Activated T-cell treated with anti-CD3 and anti-CD28 coated beads, Interleukin-2, amount 50 U/mL, for 4 hours (primary cell): ENCODE measurements at regions not wholly inside any gene's neighbourhood (a gene's known extent, or its start where the extent isn't known, plus 50 kb on each side); places are given as distances from the start of the nearest gene placed in this dataset.

ENCODE experiments used
- ATAC-seq, 2 donors: fragments of 200-7000 bp; cut with Tn5 transposase; one replicate each; pipeline ENCODE4 v1.10.0; 2021
- DNase-seq: peaks from one replicate; pipeline ENCODE4 v3.0.0-alpha.2; 2020
- H3K27me3 Mint-ChIP-seq: one replicate; pipeline ENCODE4 v1.8.0; 2021; ENCODE audit warnings: low read depth, mixed read lengths
- H3K36me3 Mint-ChIP-seq: one replicate; pipeline ENCODE4 v1.8.0; 2022; ENCODE audit warnings: mixed read lengths; ENCODE audit not compliant: insufficient read depth
- H3K4me1 Mint-ChIP-seq: one replicate; pipeline ENCODE4 v1.8.0; 2021; ENCODE audit warnings: low read depth, mixed read lengths
- H3K4me3 Mint-ChIP-seq: one replicate; pipeline ENCODE4 v1.8.0; 2021; ENCODE audit warnings: mild to moderate bottlenecking, moderate library complexity, mixed read lengths
- H3K9me3 Mint-ChIP-seq: one replicate; pipeline ENCODE4 v1.8.0; 2021; ENCODE audit warnings: mixed read lengths

GRCh38 chr2:144081272-144081671 lies 438.6 kb downstream of the ZEB2 start:
- no peaks in the 10 kb centered on the region for H3K4me1 Mint-ChIP-seq
- ATAC-seq = no peak
- H3K27me3 Mint-ChIP-seq = no peaks in the 10 kb centered on the region
- DNase-seq = no peak
- H3K9me3 Mint-ChIP-seq = no peaks in the 10 kb centered on the region
- H3K36me3 Mint-ChIP-seq = peaks cover 5% of the 10 kb centered on the region
- no peak overlapping the region for H3K4me3 Mint-ChIP-seq

- Mint-ChIP-seq H3K4me3 (no peak overlapping the region), H3K36me3 (peaks cover 5% of the 10 kb centered on the region), H3K4me1 (no peaks in the 10 kb centered on the region), H3K9me3 (no peaks in the 10 kb centered on the region), H3K27me3 (no peaks in the 10 kb centered on the region)
- ATAC-seq = no peak
- DNase-seq = no peak
Measured at GRCh38 chr2:144079803-144080202, 440.1 kb downstream of the ZEB2 start.

- H3K9me3 Mint-ChIP-seq = no peaks in the 10 kb centered on the region
- H3K4me3 Mint-ChIP-seq = no peak overlapping the region
- no peaks in the 10 kb centered on the region for H3K4me1 Mint-ChIP-seq
Measured at GRCh38 chr2:144078802-144079724, 440.9 kb downstream of the ZEB2 start.

GRCh38 chr2:144078106-144078505 lies 441.8 kb downstream of the ZEB2 start:
- H3K4me1 Mint-ChIP-seq = no peaks in the 10 kb centered on the region
- ATAC-seq = no peak
- DNase-seq = no peak
- no peaks in the 10 kb centered on the region for H3K27me3 Mint-ChIP-seq
- no peaks in the 10 kb centered on the region for H3K9me3 Mint-ChIP-seq
- no peak overlapping the region for H3K4me3 Mint-ChIP-seq
- H3K36me3 Mint-ChIP-seq = peaks cover 3% of the 10 kb centered on the region

More at GRCh38 chr2:144078802-144079724, 440.9 kb downstream of the ZEB2 start:
- Mint-ChIP-seq H3K27me3 (no peaks in the 10 kb centered on the region), H3K36me3 (peaks cover 5% of the 10 kb centered on the region)
- no peak for ATAC-seq
- DNase-seq = no peak

GRCh38 chr2:144074450-144074849 lies 445.5 kb downstream of the ZEB2 start:
- Mint-ChIP-seq H3K27me3 (no peaks in the 10 kb centered on the region), H3K36me3 (peaks cover 5% of the 10 kb centered on the region), H3K4me3 (no peak overlapping the region), H3K4me1 (no peaks in the 10 kb centered on the region), H3K9me3 (no peaks in the 10 kb centered on the region)
- DNase-seq (no peak), ATAC-seq (no peak)

GRCh38 chr2:144071461-144071860 lies 448.5 kb downstream of the ZEB2 start:
- DNase-seq (no peak), ATAC-seq (no peak)
- no peak overlapping the region for H3K4me3 Mint-ChIP-seq
- no peaks in the 10 kb centered on the region for H3K4me1 Mint-ChIP-seq
- no peaks in the 10 kb centered on the region for H3K27me3 Mint-ChIP-seq
- H3K36me3 Mint-ChIP-seq = peaks cover 5% of the 10 kb centered on the region
- H3K9me3 Mint-ChIP-seq = no peaks in the 10 kb centered on the region

GRCh38 chr2:144067506-144067905 lies 452.4 kb downstream of the ZEB2 start:
- no peak for DNase-seq
- peaks cover 5% of the 10 kb centered on the region for H3K36me3 Mint-ChIP-seq
- no peak overlapping the region for H3K4me3 Mint-ChIP-seq
- H3K9me3 Mint-ChIP-seq = no peaks in the 10 kb centered on the region
- no peak for ATAC-seq
- H3K27me3 Mint-ChIP-seq = no peaks in the 10 kb centered on the region
- no peaks in the 10 kb centered on the region for H3K4me1 Mint-ChIP-seq

- ATAC-seq (no peak), DNase-seq (no peak)
- H3K4me1 Mint-ChIP-seq = no peaks in the 10 kb centered on the region
- no peak overlapping the region for H3K4me3 Mint-ChIP-seq
- no peaks in the 10 kb centered on the region for H3K9me3 Mint-ChIP-seq
- H3K27me3 Mint-ChIP-seq = no peaks in the 10 kb centered on the region
- H3K36me3 Mint-ChIP-seq = no peaks in the 10 kb centered on the region
Measured at GRCh38 chr2:144063602-144064001, 456.3 kb downstream of the ZEB2 start.

- no peaks in the 10 kb centered on the region for H3K27me3 Mint-ChIP-seq
- no peaks in the 10 kb centered on the region for H3K4me1 Mint-ChIP-seq
- H3K4me3 Mint-ChIP-seq = no peak overlapping the region
- ATAC-seq = no peak
- no peaks in the 10 kb centered on the region for H3K9me3 Mint-ChIP-seq
- H3K36me3 Mint-ChIP-seq = peaks cover 6% of the 10 kb centered on the region
- DNase-seq = no peak
Measured at GRCh38 chr2:144054911-144055310, 465.0 kb downstream of the ZEB2 start.

- no peak overlapping the region for H3K4me3 Mint-ChIP-seq
- DNase-seq = no peak
- peaks cover 6% of the 10 kb centered on the region for H3K36me3 Mint-ChIP-seq
- H3K27me3 Mint-ChIP-seq = no peaks in the 10 kb centered on the region
- H3K4me1 Mint-ChIP-seq = no peaks in the 10 kb centered on the region
- H3K9me3 Mint-ChIP-seq = no peaks in the 10 kb centered on the region
- ATAC-seq = no peak
Measured at GRCh38 chr2:144052083-144052482, 467.8 kb downstream of the ZEB2 start.

- H3K36me3 Mint-ChIP-seq = peaks cover 3% of the 10 kb centered on the region
- no peaks in the 10 kb centered on the region for H3K4me1 Mint-ChIP-seq
- no peak for ATAC-seq
- no peaks in the 10 kb centered on the region for H3K9me3 Mint-ChIP-seq
- no peak overlapping the region for H3K4me3 Mint-ChIP-seq
- DNase-seq = no peak
- H3K27me3 Mint-ChIP-seq = no peaks in the 10 kb centered on the region
Measured at GRCh38 chr2:144049137-144049536, 470.8 kb downstream of the ZEB2 start.

GRCh38 chr2:144048631-144049060 lies 471.3 kb downstream of the ZEB2 start:
- Mint-ChIP-seq H3K4me1 (no peaks in the 10 kb centered on the region), H3K4me3 (no peak overlapping the region), H3K27me3 (no peaks in the 10 kb centered on the region), H3K36me3 (peaks cover 3% of the 10 kb centered on the region), H3K9me3 (no peaks in the 10 kb centered on the region)
- ATAC-seq = no peak
- no peak for DNase-seq

GRCh38 chr2:144042751-144043150 lies 477.2 kb downstream of the ZEB2 start:
- Mint-ChIP-seq H3K36me3 (peaks cover 2% of the 10 kb centered on the region), H3K4me1 (peaks cover 1% of the 10 kb centered on the region), H3K27me3 (no peaks in the 10 kb centered on the region), H3K9me3 (no peaks in the 10 kb centered on the region), H3K4me3 (no peak overlapping the region)
- DNase-seq (no peak), ATAC-seq (no peak)

- no peak for ATAC-seq
- DNase-seq = no peak
- no peaks in the 10 kb centered on the region for H3K27me3 Mint-ChIP-seq
- H3K9me3 Mint-ChIP-seq = no peaks in the 10 kb centered on the region
- H3K36me3 Mint-ChIP-seq = peaks cover 2% of the 10 kb centered on the region
- no peak overlapping the region for H3K4me3 Mint-ChIP-seq
- peaks cover 1% of the 10 kb centered on the region for H3K4me1 Mint-ChIP-seq
Measured at GRCh38 chr2:144041612-144042011, 478.3 kb downstream of the ZEB2 start.

GRCh38 chr2:144040834-144041233 lies 479.1 kb downstream of the ZEB2 start:
- Mint-ChIP-seq H3K9me3 (no peaks in the 10 kb centered on the region), H3K36me3 (peaks cover 2% of the 10 kb centered on the region)
- no peak for ATAC-seq

More at GRCh38 chr2:144040834-144041233, 479.1 kb downstream of the ZEB2 start:
- Mint-ChIP-seq H3K27me3 (no peaks in the 10 kb centered on the region), H3K4me1 (peaks cover 1% of the 10 kb centered on the region), H3K4me3 (no peak overlapping the region)
- DNase-seq = no peak
